Activated naive CD8-positive, alpha-beta T cell treated with anti-CD3 and anti-CD28 coated beads, Interleukin-2, amount 50 U/mL, for 16 hours (primary cell): ENCODE measurements at regions not wholly inside any gene's neighbourhood (a gene's known extent, or its start where the extent isn't known, plus 50 kb on each side); places are given as distances from the start of the nearest gene placed in this dataset.
"Not testable (repeated sequence)": the region's sequence is repeated elsewhere in the genome, so short reads cannot be mapped to it uniquely, and the experiment has no call there.

Experiments
- DNase-seq: peaks from one replicate; pipeline ENCODE4 v3.0.0-alpha.2; 2020; ENCODE audit warnings: low read depth, low spot score

GRCh38 chr6:12348530-12349511, 58.7 kb downstream of the EDN1 start:
- no peak for DNase-seq

GRCh38 chr6:12350644-12351170, 60.5 kb downstream of the EDN1 start:
- DNase-seq = no peak

GRCh38 chr6:12351672-12352071, 61.5 kb downstream of the EDN1 start:
- DNase-seq = no peak

- DNase-seq = no peak
Measured at GRCh38 chr6:12353731-12354130, 63.6 kb downstream of the EDN1 start.

DNA sequence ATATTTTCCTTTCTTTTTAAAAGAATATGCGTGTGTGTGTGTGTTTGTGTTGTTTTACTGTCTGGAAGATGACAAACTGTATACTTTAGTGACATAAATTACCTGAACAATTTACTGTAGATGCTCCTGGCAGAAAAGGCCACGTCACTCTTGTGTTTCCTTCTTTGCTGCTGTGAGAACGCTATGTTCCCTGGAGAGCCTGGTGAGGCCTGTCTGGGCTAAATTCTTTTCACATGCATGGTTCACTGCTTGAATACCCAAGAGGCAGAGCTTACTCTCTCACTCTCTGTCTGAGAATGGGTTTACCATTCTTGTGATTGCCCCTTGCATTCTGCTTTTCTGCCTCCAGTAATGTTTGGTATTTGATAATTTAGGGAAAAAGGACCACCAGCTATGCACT, 64.3 kb downstream of the EDN1 start:
- DNase-seq = no peak

- no peak for DNase-seq
Measured at GRCh38 chr6:12355354-12355753, 65.2 kb downstream of the EDN1 start.

DNA sequence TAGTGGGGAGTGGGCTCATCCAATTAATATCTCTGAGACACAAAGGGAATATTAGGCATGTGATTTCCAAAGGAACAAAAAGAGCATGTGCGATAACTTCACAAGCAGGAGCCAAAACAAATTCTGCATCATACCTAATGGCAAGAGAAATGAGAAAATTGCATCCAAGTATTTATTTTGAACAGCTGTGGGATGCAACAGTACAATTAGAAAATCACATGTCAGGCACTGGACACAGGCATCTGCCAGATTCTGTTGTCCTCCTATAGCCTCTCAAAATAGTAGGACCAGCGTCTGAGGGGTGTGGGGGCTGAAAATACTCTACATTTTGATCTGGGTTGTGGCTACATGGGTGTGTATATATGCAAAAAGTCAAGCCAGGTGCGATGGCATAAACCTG, 66.3 kb downstream of the EDN1 start:
- no peak for DNase-seq

- DNase-seq = no peak
Measured at GRCh38 chr6:12356983-12357972, 67.1 kb downstream of the EDN1 start.

DNA sequence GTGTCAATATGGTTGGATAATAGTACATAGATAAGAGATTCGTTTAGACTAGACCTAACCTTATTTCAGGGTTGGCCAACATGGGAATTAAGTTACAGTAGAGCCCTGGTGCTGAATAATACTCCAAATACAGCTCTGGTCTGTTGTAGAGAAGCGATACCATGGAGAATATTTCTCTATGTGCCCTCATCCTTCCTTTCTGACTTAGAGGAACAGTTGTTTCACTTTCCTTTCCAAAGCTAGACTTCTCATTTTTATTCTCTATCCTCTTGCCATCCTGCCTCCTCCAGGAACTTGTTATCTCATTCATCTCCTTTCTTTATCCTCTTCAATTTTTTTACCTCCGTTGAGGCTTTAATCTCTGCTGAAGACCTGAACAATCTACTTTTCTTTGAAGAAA, 68.9 kb downstream of the EDN1 start:
- DNase-seq = no peak

GRCh38 chr6:12361042-12361765, 71.0 kb downstream of the EDN1 start:
- no peak for DNase-seq

DNA sequence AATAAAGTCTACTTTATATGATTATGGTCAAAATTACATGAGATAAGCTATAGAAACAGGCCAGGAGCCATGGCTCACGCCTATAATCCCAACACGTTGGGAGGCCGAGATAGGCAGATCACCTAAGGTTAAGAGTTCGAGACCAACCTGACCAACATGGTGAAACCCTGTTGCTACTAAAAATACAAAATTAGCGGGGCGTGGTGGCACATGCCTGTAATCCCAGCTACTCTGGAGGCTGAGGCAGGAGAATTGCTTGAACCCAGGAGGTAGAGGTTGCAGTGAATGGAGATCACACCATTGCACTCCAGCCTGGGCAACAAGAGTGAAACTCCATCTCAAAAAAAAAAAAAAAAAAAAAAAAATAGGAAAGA, 73.1 kb downstream of the EDN1 start:
- not testable (repeated sequence) for DNase-seq

DNA sequence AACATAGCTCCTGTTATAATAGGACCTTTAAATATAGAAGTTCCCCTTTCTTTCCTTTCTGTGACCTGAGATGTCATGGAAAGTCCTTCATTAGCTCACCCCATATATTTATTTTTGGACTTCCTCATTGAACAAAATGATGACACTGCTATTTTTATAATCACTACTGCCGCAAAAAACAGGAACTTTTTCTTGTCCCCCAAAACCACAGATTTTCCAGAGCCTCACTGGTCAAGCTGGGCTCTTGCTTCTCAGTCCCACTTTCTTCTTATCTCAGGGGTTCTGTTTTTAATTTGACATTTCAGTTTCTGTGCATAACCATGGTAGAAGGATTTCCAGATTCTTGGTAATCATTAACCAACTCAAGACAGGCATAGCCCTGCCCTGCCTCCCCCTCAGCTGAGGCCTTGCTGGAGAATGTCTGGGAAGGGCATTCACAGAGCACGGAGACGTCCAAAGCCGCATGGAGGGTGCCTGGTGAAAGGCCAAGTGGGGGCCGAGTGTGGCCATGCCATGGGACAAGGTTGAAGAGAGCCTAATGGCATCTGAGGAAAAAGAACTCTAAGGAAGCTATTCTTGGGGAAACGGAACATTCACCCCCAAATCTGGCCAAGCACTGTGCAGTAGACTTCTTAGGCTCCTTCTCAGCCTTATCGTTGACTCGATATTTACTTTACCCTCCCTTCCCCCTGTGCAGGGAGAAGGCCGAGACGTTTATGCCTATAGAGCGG, 73.7 kb downstream of the EDN1 start:
- DNase-seq = no peak

GRCh38 chr6:12364621-12365020, 74.5 kb downstream of the EDN1 start:
- no peak for DNase-seq

- DNase-seq = no peak
Measured at GRCh38 chr6:12366731-12367130, 76.6 kb downstream of the EDN1 start.

DNA sequence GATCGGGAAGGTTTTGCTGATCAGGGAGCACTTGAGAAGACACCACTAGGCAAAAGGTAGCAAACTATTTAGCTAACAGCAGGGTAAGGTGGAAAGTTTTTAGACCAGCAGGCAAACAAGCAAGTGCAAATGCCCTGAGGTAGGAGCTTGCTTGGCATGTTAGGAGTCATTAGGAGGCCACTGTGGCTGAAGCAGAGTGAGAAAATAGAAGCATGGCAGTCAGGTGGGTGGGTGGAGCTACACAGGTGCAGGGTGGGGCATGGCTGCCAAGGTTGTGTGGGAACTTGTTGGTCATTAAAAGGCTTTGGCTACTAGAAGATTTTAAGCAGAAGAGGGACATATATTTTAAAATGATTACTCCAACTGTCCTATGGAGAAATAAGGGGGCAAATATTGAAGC, 77.3 kb downstream of the EDN1 start:
- DNase-seq = no peak

- no peak for DNase-seq
Measured at GRCh38 chr6:12369355-12369754, 79.2 kb downstream of the EDN1 start.

DNA sequence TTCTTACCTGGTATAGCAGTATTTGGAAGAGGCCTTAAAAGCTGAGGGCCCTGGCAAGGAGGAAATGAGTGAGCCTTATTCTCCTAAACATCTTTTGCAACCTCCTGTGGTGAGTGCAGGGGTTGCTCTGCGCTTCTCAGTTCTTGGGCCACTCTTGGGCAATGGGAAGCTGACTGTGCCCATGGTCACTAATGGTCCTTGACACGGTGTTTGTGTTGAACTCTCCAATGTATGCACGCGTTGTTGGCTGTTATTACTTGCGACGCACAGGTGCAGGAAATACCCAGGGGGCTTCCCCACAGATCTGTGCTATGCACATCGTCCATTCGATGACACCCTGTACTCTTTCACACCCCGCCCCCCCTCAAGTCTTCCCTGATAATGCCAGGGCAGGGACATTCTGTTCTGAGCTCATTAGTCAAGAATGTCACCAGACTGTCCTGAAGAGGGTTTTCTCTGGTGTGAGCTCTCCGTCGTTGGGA, 79.7 kb downstream of the EDN1 start:
- DNase-seq = no peak

DNA sequence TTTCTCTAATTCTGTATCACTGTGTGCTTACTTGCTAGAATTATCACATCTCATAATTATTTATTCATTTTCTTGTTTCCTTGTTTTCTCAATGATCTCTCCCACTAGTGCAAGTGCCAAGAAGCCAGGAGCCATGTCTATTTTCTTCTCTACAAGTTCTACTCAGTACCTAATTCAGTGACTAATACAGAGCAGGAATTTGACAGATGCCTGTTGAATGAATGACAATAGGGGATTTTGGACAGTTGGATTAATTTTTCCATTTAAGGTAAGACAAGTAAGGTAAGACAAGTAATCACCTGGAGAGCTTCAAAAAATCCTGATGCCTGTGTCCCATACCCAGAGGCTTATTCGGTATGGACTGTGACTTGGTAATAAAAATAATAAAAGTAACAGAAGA, 81.0 kb downstream of the EDN1 start:
- no peak for DNase-seq

DNA sequence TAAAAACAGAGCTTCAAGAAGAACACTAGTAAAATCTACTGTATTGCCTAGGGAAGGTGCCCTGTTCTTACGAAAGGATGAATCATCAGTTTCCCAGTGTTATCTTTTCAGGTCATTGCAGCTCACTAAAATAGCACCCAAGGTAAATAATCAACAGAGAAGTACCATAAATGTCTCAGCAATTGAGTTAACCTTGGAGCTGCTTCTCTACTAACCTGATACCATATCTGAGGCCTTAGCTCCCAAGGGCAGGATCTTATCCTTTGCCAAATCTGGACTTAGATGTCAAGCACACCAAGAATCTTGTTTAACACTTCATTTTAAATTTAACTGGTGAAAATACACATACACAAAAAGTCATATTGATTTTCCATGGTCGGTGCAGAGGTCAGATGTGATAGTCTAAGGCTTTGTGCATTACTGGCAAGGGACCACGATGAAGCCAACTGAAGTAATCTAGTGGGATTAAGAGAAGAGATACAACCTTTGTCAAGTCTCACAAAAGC, 81.5 kb downstream of the EDN1 start:
- no peak for DNase-seq

DNA sequence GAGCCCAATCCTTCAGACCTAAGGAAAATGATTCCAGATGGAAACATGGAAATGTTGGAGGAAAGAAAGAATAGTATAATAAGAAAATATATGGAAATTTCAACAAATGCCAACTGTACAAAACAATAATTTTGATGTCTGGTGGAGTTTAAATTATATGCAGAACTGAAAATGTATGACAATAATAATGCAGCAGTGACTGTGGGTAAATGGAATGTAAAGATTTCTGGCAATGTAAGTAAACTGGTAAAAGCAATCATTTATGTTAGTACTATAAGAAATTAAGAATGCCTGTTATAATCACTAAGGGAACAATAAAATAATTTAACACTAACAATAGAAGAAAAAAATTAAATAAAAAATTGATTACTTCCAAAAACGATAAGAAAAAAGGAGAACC, 89.0 kb downstream of the EDN1 start:
- no peak for DNase-seq
